Brain microvascular endothelial cell (primary cell): ENCODE measurements at regions not wholly inside any gene's neighbourhood (a gene's known extent, or its start where the extent isn't known, plus 50 kb on each side); places are given as distances from the start of the nearest gene placed in this dataset.

Source experiments
- DNase-seq: peaks from one replicate; pipeline ENCODE4 v3.0.0-alpha.2; 2020
- H3K27ac ChIP-seq: fragments of 250-450 bp; sonication (Bioruptor Pico); 2 replicates; pipeline ENCODE4 v1.5.1; 2020; ENCODE audit warnings: mild to moderate bottlenecking, moderate library complexity
- H3K27me3 ChIP-seq: fragments of 250-450 bp; sonication (Bioruptor Pico); replicated peaks from 2 replicates; pipeline ENCODE4 v1.5.1; 2020; ENCODE audit warnings: mild to moderate bottlenecking
- H3K36me3 ChIP-seq: fragments of 250-450 bp; sonication (Bioruptor Pico); replicated peaks from 2 replicates; pipeline ENCODE4 v1.5.1; 2020; ENCODE audit warnings: mild to moderate bottlenecking
- H3K4me3 ChIP-seq: 2 replicates; pipeline ENCODE4 v1.5.1; 2011; ENCODE audit warnings: low read depth, mild to moderate bottlenecking, control low read depth, low read length, moderate library complexity
- CTCF ChIP-seq: IDR thresholded peaks from 2 replicates; pipeline ENCODE4 v1.5.1; 2011; ENCODE audit warnings: low read depth, mild to moderate bottlenecking, moderate library complexity, low read length, control low read depth, inconsistent platforms; ENCODE audit errors: missing control alignments
- in situ Hi-C: cut with HindIII; loops from 2 replicates; pipeline ENCODE4 v1.10.0; 2017; ENCODE audit warnings: low sequenced_read_pairs, low pct_ligation_motif_present

- no peaks in the 10 kb centered on the region for H3K36me3 ChIP-seq
- no peaks in the 10 kb centered on the region for H3K27me3 ChIP-seq
- H3K4me3 ChIP-seq, result no peak overlapping the region
- in situ Hi-C loops, result no loop called here
- H3K27ac ChIP-seq, result no peak overlapping the region
- no peak for DNase-seq
- no peak for TF ChIP-seq CTCF
These were observed 1088.2 kb downstream of the TBC1D22A start for GRCh38 chr22:47850644-47851151.

GRCh38 chr22:47849576-47849975 is 1087.1 kb downstream of the TBC1D22A start:
- Histone ChIP-seq H3K36me3 (no peaks in the 10 kb centered on the region), H3K4me3 (no peak overlapping the region), H3K27ac (no peak overlapping the region), H3K27me3 (no peaks in the 10 kb centered on the region)
- TF ChIP-seq CTCF, result no peak
- no peak for DNase-seq
- in situ Hi-C loops, result no loop called here

DNA sequence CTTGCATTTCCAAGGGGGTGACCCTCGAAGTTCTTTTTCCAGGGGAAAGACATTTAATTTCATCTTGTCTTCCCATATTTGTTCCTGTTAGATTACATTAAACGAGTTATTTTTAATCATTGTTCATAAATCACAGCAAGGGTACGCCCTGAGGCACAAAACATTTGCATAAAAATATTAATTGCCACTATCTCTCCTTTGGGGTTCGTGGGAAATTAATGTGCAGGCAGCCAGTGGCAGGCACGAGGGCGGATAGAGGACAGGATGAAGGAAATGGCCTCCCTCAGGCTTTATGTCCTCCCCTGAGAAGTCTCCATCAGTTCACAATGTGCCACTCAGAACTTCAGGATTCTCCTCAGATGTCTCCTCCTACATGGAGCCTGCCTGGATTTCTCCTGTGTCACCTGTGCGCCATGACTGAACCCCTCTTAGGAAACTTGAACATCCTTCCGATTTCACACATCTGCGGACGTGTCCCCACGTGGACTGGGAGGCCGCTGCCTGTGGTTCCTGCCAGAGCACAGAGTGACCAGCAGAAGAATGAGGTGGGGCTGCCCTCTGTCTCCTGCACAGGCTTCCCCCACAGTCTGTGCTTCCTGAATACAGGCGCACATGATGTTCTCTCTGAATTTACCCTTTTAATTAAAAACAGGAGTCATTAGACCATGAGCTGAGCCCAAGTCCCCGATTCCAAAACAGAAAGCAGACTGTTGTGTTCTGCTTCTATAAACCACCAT is 1085.9 kb downstream of the TBC1D22A start:
- in situ Hi-C loops, result no loop called here
- Histone ChIP-seq H3K36me3 (no peaks in the 10 kb centered on the region), H3K27me3 (no peaks in the 10 kb centered on the region), H3K4me3 (no peak overlapping the region), H3K27ac (no peak overlapping the region)
- no peak for DNase-seq
- no peak for TF ChIP-seq CTCF

DNA sequence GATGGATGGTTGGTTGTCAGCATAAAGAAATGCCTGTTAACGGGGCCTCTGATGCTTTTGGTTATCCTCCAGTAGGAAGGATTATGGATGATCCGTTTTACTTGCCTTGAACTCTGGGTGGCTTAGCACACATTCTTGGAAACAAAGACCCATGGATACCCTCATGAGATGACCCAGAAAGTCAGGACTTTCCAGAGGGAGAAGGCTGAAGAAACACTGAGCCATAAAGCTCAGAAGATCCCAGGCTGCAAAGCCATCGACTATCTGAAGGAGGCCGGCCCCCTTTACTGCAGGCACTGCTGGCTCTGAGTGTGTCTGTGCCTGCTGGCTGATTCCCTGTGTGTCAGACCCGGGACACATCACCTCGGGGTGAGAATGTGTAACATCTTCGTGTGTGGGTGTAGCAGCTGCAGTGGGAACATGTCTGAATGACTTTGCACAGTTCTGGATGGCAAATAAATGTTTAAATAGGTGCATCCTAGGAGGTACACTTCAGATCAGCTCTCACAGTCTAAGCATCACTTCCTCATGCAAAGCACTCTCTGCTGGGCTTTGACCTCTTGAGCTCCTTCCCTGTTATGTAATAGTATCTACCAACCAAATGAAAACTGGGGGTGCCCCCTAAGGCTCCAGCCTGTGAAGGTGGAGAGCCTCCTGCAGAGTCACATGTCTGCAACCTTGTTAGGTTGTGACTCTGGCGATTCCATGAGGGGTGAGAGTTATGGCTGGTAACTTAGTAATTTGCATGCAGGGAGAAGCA is 1084.9 kb downstream of the TBC1D22A start:
- Histone ChIP-seq H3K36me3 (no peaks in the 10 kb centered on the region), H3K27me3 (no peaks in the 10 kb centered on the region), H3K4me3 (no peak overlapping the region), H3K27ac (no peak overlapping the region)
- DNase-seq, result no peak
- in situ Hi-C loops, result no loop called here
- no peak for TF ChIP-seq CTCF

DNA sequence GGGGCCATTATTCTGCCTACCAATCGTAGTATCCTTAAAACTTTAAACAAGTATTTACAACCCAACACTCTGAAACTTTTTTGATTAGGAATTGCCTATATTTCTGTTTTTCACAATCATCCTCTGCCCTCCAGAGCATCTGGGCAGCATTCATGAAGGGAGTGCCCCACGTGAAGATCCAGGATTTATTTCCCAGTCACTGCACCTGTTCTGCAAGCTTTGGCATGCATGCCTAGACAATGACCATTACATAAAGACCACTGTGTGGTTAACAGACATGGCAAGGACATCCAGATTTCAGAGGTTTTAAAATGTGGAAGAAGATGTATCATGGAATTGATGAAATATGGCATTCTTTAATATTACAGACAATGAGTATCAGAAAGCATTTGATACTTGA is 1083.8 kb downstream of the TBC1D22A start:
- Histone ChIP-seq H3K27me3 (no peaks in the 10 kb centered on the region), H3K36me3 (no peaks in the 10 kb centered on the region), H3K27ac (no peak overlapping the region), H3K4me3 (no peak overlapping the region)
- no peak for DNase-seq
- TF ChIP-seq CTCF, result no peak
- in situ Hi-C loops, result no loop called here
